Hepatocyte (in vitro differentiated cells): ENCODE measurements at regions not wholly inside any gene's neighbourhood (a gene's known extent, or its start where the extent isn't known, plus 50 kb on each side); places are given as distances from the start of the nearest gene placed in this dataset.

ENCODE experiments used
- CTCF ChIP-seq: fragments of 200-600 bp; sonication (generic); IDR thresholded peaks from 2 replicates; pipeline ENCODE4 v1.5.1; 2016; ENCODE audit warnings: antibody characterized with exemption, mild to moderate bottlenecking; ENCODE audit not compliant: poor library complexity
- EZH2phosphoT487 ChIP-seq: fragments of 200-600 bp; sonication (generic); IDR thresholded peaks from one replicate; pipeline ENCODE4 v1.6.1; 2018; ENCODE audit warnings: antibody characterized with exemption, mild to moderate bottlenecking, low read depth, moderate library complexity; ENCODE audit not compliant: unreplicated experiment, severe bottlenecking

DNA sequence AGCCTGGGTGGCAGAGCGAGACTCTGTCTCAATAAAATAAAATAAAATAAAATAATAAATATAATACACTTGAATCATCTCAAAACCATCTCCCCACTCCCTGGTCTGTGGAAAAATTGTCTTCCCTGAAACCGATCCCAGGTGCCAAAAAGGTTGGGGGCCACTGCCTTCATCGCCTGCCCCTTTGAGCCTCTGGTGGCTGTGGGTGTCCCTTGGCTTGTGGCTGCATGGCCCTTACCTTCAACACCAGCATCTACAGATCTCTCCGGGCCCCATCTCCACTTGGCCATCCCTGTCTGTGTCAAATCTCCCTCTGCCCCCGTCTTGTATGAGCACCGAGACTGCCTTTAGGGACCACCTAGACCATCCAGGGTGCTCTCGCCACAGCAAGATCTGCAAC, 177.3 kb downstream of the SEC14L1 start:
- no peak for TF ChIP-seq CTCF
- no peak for TF ChIP-seq EZH2phosphoT487
